T47D (cell line): ENCODE measurements at regions not wholly inside any gene's neighbourhood (a gene's known extent, or its start where the extent isn't known, plus 50 kb on each side); places are given as distances from the start of the nearest gene placed in this dataset.

Experiments used
- DNase-seq, 2 experiments: peaks; one replicate each; pipeline versions ENCODE4 v3.0.0 to v3.0.0-alpha.2; 2011 to 2012; ENCODE audit warnings: low read depth in 1 of 2, low spot score in 1 of 2
- JUND ChIP-seq: IDR thresholded peaks from 2 replicates; pipeline ENCODE4 v1.6.1; 2012; ENCODE audit warnings: low read depth
- in situ Hi-C: cut with HindIII; loops from 2 replicates; pipeline ENCODE4 v1.10.0; 2016; ENCODE audit warnings: low sequenced_read_pairs, low pct_unique_long_range_greater_than_20kb

DNA sequence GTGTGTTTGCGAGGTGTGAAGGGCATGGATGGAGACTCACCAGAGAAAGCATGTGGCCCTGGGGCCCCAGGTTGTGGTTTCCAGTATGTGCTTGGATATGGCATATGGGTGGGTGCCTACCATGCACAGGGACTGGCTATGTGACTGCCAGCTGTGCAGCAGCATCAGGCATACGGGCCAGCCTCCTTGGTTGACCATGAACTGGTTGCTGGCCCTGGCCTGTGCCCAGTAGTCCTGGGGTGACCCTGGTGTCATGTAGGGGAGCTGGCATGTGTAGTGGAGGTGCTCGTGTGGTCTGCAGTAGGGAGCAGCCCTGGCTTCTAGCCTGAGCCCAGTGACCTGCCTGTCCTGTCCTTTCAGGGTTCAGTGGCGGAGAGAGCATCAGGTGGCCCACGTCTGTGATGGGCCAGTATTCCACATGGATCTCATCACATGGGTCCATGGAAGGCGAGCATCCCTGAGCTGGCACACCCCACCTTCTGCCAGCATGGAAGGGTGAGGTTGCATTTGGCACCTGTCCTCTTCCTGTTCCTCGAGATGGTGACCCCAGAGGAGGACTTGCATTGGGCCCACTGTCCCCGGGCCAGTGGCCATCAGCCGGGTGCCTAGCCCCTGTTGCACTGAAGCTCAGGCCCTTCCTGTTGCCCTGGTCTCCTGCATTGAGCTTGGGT is 228.9 kb downstream of the SNRPN start:
- in situ Hi-C loops: no loop called here

DNA sequence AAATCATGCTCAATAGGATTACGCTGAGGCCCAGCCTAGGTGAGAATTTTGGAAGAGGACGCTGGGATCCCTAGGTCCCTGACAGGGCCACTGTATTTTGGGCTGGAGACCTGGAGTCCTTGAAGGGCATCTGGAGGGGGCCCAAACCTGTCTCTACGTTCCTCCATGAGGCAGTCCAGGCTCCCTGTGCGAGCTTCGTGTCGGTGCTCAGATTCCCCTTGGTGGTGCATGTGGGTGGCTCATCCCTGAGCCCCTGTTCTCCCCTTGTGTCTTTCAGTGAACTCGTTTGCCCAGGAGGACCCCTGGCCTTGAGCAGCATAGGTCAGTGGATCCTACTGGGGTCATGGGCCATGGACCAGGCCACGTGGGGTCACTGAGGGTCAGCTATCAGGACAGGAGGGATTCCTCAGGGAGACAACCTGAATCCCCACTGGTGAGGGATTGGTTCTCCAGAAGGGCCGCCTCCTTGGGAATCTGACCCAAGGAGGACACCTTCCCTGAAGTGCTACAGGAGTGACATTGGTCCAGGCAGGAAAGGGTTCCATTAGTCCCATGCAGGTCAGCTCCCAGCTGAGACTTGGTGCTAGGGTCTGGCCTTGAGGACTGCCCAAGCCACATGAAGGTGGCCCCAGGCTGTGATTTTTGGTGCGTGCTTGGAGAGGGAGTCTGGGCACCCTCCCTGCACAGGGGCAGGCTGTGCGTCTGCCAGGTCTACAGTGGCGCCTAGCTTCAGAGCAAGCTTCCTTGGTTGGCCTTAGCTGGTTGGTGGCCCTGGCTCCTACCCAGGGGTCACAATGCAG is 229.8 kb downstream of the SNRPN start:
- no peak for TF ChIP-seq JUND
- in situ Hi-C loops: no loop called here
- no peak for DNase-seq

More for the DNA sequence above, 228.9 kb downstream of the SNRPN start:
- DNase-seq: no peak
- TF ChIP-seq JUND: no peak

DNA sequence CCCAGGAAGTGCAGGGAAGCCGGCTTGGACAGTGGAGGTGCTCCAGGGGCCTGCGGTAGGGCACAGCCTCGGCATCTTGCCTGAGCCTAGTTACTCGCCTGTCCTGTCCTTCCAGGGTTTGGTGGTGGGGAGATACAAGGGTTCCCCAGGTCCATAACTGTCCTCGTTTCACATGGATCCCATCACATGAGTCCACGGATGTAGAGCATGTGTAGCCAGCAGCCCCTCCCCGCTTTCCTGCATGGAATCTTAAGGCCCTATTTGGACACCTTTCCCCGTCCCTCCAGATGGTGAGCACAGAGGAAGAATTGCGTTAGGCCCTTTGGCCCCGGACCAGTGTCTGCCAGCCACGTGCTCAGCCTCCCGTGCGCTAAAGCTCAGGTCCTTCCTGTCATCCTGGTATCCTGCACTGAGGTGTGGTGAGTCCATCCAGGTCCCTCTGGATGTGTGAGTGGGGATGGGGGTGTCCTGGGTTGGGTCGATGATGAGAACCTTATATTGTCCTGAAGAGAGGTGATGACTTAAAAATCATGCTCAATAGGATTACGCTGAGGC is 230.4 kb downstream of the SNRPN start:
- no peak for DNase-seq
- in situ Hi-C loops: no loop called here
- TF ChIP-seq JUND: no peak

DNA sequence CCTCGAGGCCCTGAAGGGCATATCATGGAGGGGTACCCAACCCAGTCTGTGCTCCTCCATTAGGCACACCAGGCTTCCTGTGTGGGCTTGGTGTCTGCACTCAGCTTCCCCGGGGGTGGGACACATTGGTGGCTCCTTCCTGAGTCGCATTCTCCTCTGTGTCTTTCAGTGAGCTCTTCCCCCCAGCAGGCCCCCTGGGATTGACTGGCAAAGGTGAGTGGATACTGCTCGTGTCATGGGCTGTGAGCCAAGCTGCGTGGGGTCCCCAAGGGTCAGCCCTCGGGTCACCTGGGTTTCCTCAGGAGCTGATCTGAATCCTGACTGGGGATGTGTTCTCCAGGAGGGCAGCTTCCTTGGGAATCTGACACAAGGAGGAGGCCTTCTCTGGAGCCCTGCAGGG is 231.0 kb downstream of the SNRPN start:
- in situ Hi-C loops: no loop called here
- no peak for DNase-seq
- no peak for TF ChIP-seq JUND

DNA sequence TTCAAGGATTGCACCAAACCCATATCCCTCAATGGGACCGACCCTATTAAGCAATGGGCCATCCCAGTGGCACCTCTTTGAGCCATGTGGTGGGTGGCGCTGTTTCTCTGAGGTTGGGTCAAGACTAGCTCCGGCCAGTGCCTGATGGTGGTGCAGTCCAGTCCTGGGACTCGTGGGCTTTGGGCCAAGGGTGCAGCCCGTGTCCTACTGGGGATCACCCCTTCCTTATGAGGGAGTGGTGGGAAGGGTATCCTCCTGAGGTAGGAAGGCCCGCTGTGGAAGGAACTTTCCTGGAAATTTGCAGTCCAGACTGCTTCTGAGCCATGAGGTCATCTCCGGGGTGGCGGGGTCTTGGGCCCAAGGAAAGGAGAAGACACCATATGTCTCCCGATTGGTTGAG is 231.6 kb downstream of the SNRPN start:
- in situ Hi-C loops: no loop called here
- DNase-seq: no peak
- no peak for TF ChIP-seq JUND

DNA sequence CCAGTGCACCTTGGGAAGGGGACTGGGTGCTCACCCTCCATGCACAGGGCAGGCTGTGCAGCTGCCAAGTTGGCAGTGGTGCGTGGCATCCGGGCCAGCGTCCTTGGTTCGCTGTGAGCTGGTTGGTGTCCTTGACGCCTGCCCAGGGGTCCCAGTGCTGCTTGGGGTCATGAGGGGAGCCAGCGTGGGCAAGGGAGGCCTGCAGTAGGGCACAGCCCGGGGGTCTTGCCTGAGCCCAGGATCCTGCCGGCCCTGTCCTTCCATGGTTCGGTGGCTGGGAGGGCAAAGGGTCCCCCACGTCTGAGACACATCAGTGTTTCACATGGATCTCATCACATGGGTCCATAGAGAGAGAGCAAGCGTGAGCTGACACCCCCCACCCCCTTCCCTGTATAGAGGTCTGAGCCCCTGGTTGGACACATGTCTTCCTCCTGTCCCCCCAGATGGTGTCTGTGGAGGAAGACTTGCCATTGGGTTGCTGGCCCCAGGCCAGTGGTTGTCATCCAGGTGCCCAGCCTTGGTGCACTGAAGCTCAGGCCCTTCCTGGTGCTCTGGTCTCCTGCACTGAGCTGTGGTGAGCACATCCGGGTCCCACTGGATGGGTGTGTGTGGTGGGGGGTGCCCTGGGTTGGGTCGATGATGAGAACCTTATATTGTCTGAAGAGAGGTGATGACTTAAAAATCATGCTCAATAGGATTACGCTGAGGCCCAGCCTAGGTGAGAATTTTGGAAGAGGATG is 232.3 kb downstream of the SNRPN start:
- in situ Hi-C loops: no loop called here

DNA sequence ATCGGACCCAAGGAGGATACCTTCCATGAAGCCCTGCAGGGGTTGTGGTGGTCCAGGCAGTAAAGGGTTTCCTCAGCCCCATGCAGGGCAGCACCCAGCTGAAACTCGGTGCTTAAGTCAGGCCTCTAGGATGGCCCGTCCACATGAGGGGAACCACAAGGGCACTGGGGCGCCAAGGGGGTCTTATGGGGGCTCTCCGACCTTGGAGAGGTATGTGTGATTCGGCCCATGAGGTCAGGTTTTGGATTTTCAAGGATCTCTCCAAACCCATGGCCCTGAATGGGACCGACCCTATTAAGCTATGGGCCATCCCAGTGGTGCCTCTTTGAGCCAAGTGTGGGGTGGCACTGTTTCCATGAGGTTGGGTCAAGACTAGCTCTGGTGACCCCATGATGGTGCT is 233.3 kb downstream of the SNRPN start:
- DNase-seq: no peak
- in situ Hi-C loops: no loop called here
- no peak for TF ChIP-seq JUND

More for the DNA sequence above, 232.3 kb downstream of the SNRPN start:
- no peak for DNase-seq
- no peak for TF ChIP-seq JUND

DNA sequence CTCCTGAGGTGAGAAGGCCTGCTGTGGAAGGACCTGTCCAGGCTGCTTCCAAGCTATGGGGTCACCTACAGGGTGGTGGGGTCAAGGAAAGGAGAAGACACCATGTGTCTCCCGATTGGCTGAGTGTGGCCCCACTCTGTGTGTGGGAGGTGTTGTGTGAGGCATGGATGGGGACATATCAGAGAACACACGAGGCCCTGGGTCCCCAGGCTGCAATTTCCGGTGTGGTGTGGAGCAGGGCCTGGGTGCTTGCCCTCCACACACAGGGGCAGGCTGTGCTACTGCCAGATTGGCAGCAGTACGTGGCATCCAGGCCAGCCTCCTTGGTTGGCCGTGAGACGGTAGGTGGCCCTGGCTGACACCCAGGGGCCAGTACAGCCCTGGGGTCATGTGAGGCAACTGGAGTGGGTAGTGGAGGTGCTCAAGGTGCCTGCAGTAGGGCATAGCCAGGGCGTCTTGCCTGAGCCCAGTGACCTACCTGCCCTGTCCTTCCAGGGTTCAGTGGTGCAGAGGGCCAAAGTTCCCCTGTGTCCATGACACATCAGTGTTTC is 233.8 kb downstream of the SNRPN start:
- no peak for TF ChIP-seq JUND
- in situ Hi-C loops: no loop called here
- DNase-seq: no peak

DNA sequence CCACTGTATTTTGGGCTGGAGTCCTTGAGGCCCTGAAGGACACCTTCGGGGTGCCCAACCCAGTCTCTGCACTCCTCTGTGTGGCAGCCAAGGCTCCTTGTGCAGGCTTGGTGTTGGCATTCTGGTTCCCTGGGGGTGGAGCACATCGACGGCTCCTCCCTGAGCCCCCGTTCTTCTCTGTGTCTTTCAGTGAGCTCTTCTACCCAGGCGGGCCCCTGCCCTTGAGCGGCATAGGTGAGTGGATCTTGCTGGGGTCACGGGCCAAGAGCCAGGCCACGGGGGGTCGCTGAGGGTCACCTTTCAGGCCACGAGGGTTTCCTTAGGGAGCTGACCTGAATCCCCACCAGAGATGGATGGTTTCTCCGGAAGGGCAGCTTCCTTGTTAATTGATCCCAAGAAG is 234.8 kb downstream of the SNRPN start:
- no peak for TF ChIP-seq JUND
- in situ Hi-C loops: no loop called here
- DNase-seq: no peak

DNA sequence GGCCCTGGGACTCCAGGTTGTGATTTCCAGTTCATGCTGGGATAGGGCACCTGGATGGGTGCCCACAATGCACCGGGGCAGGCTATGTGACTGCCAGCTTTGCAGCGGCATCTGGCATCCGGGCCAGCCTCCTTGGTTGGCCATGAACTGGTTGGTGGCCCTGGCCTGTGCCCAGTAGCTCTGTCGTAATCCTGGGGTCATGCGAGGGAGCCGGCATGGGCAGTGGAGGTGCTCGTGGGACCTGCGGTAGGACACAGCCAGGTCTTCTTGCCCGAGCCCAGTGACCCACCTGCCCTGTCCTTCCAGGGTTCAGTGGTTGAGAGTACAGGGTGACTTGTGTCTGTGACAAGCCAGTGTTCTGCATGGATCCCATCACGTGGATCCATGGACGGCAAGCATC is 237.9 kb downstream of the SNRPN start:
- DNase-seq: no peak
- no peak for TF ChIP-seq JUND
- in situ Hi-C loops: no loop called here

DNA sequence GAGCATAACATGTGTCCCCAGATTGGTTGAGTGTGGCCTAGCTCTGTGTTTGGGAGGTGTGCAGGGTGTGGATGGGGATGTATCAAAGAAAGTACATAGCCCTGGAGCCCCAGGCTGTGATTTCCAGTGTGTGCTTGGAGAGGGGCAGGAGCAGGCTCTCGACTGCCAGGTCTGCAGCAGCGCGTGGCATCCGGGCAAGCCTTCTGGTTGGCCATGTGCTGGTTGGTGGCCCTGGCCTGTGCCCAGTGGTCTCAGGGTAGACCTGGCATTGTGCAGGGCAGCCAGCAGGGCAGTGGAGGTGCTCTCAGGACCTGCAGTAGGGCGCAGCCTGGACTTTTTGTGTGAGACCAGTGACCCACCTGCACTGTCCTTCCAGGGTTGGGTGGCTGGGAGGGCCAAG is 231.5 kb downstream of the UBE3A start:
- DNase-seq: no peak
- no peak for TF ChIP-seq JUND
- in situ Hi-C loops: no loop called here

DNA sequence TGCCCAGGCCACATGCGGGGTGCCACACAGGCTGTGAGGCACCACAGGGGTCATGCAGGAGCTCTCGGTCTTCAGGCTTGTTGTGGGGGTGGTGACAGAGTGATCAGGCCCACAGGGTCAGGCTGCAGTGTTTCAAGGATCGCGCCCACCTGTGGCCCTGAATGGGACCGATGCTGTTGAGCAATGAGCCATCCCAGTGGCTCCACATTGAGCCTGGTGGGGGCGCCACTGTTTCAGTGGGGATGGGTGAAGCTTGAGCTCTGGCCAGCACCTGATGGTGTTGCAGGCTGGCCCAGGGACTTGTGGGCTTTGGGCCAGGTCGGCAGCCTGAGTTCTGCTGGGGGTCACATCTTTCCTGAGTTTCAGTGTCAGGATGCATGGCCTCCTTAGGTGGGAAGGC is 230.1 kb downstream of the UBE3A start:
- no peak for TF ChIP-seq JUND
- in situ Hi-C loops: no loop called here
- DNase-seq: no peak
